ENCODE measurements at regions not wholly inside any gene's neighbourhood (a gene's known extent, or its start where the extent isn't known, plus 50 kb on each side); places are given as distances from the start of the nearest gene placed in this dataset.
A peak's percentile ranks its signal among the peaks of the same experiment; 100 is the strongest.

DNA sequence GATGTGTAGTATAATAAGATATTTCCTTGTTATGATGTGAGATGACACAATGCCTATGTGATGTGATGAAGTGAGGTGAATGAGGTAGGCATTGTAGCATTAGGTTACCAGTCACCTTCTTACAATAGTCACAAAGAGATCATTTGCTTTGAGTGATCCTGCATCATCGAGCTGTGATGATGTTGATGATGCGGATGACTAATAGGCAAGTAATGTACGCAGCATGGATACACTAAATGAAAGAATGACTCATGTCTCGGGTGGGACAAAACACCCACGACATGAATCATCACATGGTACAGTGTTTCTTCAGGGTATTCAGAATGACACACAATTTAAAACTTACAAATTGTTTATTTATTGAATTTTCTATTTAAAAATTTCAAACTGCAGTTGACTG is 806.3 kb upstream of the GJE1 start:
- peak; percentile 83 to 97 for DNase-seq (ENCODE audit: low read depth in 2 of 2)

DNA sequence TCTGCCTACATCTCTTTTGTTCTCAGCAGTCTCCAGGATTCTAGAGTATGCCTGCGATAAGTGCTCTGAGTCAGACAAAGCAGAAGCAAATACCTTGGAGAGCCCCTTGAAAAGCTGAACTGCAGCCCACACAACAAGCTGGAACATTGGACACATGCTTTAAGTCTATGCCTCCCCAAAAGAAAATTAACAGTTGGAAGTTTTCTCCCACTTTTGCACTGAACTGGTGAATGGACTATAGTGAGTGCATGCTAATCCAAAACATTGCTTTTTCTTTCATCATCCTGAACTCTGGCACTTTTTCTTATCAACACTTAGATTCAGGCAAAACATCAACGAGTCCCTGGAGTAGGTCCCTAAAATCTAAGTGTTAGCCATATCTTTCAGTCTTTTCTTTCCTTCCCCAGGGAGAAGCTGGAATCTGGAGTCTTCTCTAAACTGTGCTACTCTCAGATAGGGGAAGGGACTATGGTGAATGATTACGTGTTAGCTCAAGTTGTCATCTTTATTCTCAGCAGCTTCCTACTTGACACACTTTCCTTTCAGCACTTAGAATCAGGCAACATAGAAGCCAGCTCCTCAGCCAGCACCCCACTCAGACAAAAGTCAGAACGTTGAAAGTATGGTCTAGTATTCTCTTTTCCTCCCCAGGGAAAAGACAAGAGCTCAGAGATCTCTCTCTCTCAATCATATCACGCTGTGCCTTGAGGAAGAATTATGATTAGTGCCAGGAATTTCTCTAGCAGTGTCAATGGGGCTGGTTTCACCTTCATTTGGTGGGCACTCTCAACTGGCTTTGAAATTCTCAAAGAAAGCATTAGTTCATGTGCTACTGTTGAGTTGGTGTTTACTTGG is 811.0 kb upstream of the GJE1 start:
- no peak for DNase-seq (ENCODE audit: low read depth in 2 of 2)

GRCh38 chr6:141316236-141316635 is 816.5 kb upstream of the GJE1 start:
- DNase-seq (ENCODE audit: low read depth in 2 of 2), result no peak

GRCh38 chr6:141313986-141314385 is 818.7 kb upstream of the GJE1 start:
- no peak for DNase-seq (ENCODE audit: low read depth in 2 of 2)

DNA sequence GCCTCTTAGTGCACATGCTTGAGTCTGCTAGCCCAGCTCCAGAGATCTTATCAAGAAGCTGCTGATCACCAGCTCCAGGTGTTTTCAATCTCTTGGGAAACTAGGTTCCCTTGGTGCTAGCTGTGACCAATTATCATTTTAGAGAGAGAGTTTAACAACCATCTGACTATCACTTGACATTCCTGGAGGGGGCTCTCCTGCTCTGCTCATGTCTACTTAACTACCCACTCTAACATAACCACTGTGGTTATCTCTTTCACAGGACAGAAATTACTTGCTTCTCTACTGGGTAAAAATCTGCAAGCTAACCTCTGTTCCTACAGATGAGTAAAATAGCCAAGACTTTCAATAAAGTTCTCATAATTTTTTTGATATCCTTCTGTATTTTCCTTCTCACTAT is 823.4 kb upstream of the GJE1 start:
- peak in 1 of 2 donors; percentile 8 for DNase-seq (ENCODE audit: low read depth in 2 of 2)

GRCh38 chr6:141307309-141307998 is 825.3 kb upstream of the GJE1 start:
- DNase-seq (ENCODE audit: low read depth in 2 of 2), result no peak

DNA sequence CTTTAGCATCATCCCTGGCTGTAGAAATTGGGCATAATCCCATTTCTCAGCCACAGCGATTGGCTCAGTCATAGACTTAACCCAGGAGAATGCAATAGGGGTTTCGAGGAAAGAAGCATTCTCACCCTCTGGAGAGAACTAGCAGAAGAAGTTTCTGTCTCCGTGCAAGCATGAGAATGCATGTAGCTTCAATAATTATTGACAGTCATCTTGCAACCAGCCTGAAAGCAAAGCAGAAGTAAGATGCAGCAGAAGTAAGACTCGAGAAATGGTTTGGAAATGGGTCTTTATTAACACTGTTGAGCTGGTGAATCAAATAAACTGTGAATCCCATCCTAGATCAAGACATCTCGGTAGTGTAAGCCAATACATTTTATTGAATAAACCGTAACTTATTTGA is 828.8 kb upstream of the GJE1 start:
- no peak for DNase-seq (ENCODE audit: low read depth in 2 of 2)

- no peak for DNase-seq (ENCODE audit: low read depth in 2 of 2)
Measured at GRCh38 chr6:141301779-141302178, 830.9 kb upstream of the GJE1 start.

DNA sequence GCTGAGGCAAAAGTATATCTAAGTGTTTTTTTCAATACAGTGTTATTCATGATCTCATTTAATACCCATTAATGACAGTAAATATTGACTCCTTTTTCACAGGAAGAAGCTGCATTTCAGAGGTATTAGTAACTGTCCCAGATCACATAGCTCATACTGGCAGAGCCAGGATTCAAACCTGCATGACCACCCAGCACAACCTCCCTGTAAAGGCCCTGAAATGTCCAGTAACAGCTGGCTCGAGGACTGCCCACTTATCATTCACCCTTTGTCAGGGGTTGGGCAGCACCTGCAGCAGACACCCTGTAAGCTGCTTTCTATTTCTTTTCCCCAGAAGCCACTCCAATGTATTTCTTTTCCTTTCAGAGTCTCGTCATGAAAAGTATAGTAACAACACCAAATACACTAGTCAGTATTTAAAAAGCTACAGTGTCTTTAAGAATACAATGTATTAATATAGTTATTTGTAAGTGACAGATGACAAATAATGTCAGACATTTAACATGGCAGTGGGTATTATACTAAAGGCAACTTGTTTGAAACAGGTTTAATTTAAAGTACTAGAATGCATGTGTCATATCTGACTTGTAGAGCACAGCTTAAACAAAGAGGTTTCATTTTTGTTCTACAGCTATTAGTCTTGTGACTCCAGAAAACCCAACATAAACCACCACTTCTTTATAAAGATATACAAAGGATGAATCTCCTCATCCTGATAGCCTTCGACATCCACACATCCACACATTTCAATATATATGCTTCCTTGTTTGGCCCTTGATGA is 841.6 kb upstream of the GJE1 start:
- DNase-seq (ENCODE audit: low read depth in 2 of 2), result no peak

- DNase-seq (ENCODE audit: low read depth in 2 of 2), result no peak
Measured at GRCh38 chr6:141288947-141289346, 843.8 kb upstream of the GJE1 start.

GRCh38 chr6:141282263-141282662 is 850.5 kb upstream of the GJE1 start:
- no peak for DNase-seq (ENCODE audit: low read depth in 2 of 2)

- DNase-seq (ENCODE audit: low read depth in 2 of 2), result no peak
Measured at GRCh38 chr6:141269684-141270083, 863.0 kb upstream of the GJE1 start.

- no peak for DNase-seq (ENCODE audit: low read depth in 2 of 2)
Measured at GRCh38 chr6:141267420-141267819, 865.3 kb upstream of the GJE1 start.

DNA sequence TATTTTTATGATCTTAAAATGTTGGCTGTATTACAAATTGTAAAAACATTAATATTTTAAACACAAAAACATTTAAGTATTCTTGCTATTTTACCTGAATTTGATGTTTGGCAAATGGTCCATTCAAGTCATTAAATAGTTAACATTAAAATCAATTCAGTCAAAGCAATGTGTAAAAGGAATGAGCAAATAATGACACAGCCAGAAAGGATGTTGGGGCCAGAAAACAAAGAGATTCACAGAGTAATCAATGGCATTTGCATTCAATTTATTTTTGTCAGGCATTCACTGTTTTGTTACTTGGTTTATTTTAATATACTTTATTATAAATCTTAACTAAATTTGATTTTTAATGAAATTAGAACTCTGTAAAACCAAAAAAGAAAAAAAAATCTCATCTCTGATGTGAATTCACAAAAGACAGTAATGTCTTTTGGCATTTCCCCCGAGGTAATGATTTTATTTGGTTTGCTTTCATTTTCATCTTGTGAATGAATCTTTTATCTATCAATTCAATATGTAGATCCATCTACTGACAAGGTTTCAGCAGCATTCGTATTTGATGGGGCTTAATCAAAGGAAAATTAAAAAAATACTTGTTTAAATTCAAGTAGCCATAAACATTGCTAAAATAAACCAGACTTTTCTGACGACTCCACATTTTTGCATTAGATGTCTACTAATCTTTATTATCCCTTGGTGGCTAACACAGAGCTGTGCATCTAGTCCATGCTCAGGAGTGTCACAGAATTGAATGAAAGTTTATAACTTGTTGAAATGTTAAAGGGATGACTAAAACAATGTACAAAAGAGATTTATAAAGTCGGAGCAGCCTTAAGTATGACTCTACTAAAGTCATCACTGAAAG is 866.7 kb upstream of the GJE1 start:
- no peak for DNase-seq (ENCODE audit: low read depth in 2 of 2)

DNA sequence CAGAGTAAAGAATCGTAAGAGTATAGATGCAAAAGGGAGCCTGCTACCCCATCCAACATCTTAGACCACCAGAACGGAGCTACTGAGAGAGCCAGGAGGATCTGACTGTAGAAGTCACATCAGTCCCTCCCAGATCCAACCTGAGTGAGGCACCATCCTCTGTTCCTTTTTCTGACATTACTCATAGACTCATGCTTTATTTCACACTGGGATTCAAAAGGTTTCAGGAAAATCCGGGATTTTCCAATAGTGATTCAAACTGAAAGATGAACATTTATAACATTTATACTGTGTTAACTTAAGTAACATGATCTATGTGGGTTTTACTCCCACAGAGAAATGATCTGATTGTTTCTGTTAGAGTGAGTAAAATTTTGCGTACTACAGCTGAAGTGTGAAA is 868.6 kb upstream of the GJE1 start:
- DNase-seq (ENCODE audit: low read depth in 2 of 2), result no peak

- no peak for DNase-seq (ENCODE audit: low read depth in 2 of 2)
Measured at GRCh38 chr6:141261672-141262060, 871.1 kb upstream of the GJE1 start.

- DNase-seq (ENCODE audit: low read depth in 2 of 2), result no peak
Measured at GRCh38 chr6:141261016-141261671, 871.6 kb upstream of the GJE1 start.

DNA sequence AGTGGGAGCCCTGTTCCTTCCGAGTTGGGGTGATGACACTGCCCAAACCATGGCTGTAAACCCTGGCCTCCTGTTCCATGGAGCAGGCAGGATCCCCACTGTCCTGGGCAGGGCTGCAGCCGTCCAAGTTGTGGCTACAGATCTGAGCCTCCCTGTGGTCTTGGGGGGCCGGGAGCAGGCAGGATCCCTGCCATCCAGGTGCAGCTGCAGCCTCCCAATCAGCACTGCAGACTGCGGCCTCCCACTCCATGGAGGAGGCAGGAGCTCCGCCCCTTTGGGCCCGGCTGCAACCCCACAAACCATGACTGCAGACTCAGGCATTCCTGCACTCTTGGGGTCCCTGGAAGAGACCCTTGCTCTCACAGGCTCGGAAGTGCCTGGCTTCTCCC is 872.1 kb upstream of the GJE1 start:
- DNase-seq (ENCODE audit: low read depth in 2 of 2), result no peak

DNA sequence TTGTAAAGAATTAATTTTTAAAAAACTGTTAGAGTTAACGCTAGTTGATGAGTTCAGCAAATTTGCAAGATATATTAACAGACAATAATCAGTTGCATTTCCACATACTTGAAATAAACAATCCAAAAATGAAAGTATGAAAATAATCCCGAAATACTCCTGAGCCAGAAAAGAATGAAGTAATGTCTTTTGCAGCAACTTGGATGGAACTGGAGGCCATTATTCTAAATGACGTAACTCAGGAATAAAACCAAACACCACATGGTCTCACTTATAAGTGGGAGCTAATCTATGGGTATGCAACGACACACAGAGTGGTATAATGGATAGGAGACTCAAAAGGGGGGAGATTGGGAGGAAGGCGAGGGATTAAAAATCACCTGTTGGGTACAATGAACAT is 872.9 kb upstream of the GJE1 start:
- DNase-seq (ENCODE audit: low read depth in 2 of 2), result no peak

- no peak for DNase-seq (ENCODE audit: low read depth in 2 of 2)
Measured at GRCh38 chr6:141259091-141259490, 873.6 kb upstream of the GJE1 start.

DNA sequence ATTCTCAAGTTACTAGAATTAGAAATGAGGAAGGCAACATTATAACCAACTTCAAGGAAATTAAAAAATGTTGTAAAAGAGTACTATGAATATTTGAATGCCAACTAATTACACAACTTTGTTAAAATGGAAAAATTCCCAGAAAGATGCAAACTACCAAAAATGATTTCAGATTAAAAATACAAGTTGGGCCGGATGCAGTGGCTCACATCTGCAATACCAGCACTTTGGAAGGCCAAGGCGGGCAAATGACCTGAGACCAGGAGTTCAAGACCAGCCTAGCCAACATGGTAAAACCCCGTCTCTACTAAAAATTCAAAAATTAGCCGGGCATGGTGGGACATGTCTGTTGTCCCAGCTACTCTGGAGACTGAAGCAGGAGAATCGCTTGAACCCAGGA is 874.2 kb upstream of the GJE1 start:
- no peak for DNase-seq (ENCODE audit: low read depth in 2 of 2)

Measured in dermis microvascular lymphatic vessel endothelial cell (primary cell).